A172 (cell line): ENCODE measurements at regions not wholly inside any gene's neighbourhood (a gene's known extent, or its start where the extent isn't known, plus 50 kb on each side); places are given as distances from the start of the nearest gene placed in this dataset.
A peak's percentile ranks its signal among the peaks of the same experiment; 100 is the strongest.

ENCODE experiments used
- DNase-seq: peaks from one replicate; pipeline ENCODE4 v3.0.0-alpha.2; 2015; ENCODE audit warnings: low spot score

DNA sequence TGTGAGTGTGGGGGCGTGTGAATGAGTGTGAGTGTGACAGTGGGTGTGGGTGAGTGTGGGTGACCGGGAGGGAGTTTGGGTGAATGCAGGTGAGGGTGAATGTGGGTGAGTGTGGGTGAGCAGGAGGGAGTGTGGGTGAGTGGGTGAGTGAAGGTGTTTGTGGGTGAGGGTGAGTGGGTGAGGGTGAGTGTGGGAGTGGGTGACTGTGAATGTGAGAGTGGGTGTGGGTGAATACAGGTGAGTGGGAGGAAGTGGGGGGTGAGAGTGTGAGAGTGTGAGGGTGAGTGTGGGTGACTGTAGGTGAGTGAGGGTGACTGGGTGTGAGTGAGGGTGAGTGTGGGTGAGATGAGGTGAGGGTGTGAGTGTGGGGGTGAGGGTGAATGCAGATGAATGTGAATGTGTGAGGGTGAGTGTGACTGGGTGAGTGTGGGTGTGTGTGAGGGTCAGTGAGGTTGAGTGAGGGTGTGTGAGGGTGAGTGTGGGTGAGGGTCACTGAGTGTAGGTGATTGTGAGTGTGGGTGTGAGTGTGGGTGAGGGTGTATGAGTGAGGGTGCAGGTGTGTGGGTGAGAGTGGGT, 1677.3 kb upstream of the TENM3 start:
- DNase-seq, result no peak

DNA sequence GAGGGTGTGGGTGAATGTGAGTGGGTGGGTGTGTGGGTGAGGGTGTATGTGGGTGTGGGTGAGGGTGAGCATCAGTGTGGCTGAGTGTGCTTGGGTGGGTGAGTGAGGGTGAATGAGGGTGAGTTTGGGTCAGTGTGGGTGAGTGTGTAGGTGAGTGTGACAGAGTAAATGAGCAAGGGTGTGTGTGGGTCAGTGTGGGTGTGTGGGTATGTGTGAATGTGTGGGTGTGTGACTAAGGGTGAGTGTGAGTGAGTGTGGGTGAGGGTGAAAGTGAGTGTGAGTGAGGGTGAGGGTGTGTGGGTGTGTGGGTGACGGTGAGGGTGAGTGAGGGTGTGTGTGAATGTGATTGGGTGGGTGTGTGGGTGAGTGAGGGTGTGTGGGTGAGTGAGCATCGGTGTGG, 1676.7 kb upstream of the TENM3 start:
- DNase-seq, result no peak

DNA sequence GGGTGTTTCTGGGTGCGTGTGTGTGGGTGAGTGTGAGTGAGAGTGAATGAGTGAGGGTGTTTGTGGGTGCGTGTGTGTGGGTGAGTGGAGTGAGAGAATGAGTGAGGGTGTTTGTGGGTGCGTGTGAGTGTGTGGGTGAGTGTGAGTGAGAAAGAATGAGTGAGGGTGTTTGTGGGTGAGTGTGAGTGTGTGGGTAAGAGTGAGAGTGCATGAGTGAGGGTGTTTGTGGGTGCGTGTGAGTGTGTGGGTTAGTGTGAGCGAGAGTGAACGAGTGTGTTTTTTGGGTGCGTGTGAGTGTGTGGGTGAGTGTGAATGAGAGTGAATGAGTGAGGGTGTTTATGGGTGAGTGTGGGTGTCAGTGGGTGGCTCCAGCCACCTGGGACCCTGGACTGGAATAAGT, 1676.1 kb upstream of the TENM3 start:
- DNase-seq, result no peak

DNA sequence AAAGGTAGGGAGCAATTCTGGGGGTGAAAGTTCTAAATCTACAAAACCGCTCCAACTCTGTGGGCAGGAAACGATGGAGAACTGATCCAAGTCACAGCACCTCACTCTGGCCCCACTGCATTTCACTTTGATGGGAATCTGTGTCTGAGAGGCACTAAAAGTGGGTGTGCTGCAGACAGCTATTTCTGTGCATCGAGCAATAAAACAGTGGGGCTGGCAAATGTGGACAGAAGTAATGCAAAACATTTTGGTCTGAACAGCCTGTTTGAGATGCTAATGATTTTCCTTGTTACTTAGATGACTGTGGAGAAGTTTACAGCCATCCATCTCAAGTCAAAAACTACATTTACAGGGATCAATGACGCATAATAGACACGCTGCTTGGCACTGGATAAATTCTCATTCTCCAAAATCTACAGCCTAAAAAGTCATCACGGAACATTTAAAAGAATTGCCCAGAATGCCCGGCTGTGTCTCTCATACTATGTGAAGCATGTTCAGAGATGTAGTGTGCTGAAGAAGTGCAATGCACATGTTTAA, 1671.6 kb upstream of the TENM3 start:
- no peak for DNase-seq

DNA sequence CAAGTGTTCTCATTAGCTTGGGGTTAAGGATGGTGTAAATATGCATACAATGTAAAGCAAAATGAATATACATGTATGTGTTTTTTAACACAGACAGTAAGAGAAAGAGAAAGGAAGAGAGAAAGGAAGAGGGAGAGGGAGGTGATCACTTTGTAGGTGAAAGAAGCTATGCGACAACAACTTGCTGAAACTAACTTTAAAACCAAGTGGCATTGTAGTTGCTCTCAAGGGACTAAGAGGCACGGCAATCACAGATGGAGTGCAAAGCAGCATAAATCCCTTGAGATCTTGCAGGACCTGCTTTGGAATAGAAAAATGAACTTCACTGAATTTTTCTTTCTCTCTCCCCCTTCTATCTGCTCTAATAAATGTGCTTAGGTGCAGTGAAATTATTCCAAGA, 1665.0 kb upstream of the TENM3 start:
- DNase-seq, result no peak

DNA sequence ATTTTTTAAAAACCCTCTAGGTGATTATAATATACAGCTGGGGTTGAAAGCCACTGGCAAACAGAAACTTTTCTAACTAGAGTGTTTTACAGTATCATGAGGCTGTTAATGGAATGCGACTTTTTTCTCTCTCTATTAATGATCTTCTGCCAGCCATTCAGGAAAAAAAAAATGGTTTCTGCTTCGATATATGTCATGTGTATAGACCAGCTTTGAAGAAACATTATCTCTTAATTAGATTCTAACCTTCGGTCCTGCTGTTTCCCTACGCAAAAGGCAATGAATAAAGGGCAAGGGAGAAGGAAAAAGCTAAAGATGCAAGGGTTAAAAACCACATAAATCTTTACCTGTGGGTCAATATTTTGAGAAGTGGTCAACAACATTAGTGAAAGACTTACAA, 1662.1 kb upstream of the TENM3 start:
- no peak for DNase-seq

DNA sequence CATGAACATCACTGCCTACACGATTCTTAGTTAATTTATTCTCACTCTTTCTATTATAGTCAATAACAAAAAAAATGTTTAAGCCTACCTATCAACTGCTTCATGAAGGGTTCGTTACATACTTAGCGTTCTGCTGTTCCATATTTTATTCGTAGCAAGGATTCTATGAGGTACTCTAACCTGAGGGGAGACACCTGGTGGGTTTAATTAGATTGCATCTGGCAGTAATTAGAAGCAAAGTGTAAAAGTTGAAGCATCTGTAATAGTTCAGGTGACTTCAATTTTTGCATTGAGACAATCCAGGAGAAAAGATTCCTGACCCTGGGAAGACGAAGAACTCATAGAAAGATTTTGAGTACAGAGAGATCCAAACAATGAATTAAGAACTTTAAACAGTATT, 1655.8 kb upstream of the TENM3 start:
- no peak for DNase-seq

DNA sequence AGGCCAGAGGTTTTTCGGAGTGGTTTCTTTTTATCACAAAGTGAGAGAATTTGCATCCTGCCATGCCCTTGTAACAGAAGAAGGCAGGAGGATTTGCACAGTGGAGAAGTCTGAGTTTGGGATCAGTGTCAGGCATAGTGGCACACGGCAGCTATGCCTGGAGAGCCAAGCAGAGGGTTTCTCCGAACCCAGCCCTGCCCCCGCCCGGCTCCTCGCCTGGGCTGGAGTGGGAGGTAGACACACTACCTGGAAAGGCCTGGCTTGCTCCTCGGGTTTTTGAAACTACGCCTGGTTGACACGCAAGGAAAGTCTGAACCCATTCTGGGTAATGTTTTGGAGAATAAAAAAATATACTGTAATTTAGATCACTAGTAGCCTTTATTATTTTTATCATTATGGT, 1653.6 kb upstream of the TENM3 start:
- DNase-seq, result no peak

DNA sequence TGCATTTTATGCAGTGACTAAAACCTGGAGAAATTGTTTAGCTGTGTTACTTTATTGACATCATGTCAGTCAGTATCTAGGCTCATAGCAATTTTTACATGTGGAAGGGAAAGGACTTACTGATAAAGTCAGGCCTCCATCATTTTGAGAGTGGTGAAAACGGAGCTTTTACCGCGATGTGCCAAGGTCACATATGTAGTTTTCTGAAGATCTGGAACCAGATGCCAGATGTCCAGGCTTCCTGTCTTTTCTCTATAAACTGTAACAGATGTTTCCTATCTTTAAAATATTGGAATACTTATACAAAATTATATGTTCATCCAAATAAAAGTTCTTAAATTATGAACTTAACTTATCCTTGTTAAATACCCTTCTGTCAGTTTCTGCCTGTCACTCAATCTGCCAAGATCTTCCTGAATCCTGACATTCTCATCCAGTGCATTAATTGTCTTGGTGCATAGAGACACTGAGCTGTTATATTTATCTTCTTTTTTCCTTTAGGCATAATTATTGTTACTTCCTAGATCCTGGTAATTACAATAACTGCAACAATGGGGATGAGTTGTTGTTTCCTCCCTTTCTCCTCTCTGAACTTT, 1646.2 kb upstream of the TENM3 start:
- no peak for DNase-seq

DNA sequence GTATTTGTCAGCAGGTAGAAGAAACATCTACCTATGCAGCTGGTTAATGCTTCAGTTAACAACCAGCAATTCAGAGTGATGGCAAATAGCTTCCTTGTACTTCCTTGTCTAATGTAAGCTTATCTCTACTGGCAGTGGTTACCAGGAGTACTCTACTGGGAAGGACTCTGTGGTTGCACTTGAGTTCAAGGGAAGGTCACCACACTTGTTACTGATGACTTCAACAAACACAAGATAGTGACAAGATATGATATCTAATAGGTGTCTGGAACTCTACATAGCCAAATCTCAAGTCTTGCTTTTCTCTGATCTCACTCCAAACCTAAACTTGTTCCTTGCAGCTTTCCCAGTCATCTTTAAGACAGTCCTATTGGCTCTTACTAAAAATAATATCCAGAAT, 1644.9 kb upstream of the TENM3 start:
- DNase-seq, result peak; percentile 11

DNA sequence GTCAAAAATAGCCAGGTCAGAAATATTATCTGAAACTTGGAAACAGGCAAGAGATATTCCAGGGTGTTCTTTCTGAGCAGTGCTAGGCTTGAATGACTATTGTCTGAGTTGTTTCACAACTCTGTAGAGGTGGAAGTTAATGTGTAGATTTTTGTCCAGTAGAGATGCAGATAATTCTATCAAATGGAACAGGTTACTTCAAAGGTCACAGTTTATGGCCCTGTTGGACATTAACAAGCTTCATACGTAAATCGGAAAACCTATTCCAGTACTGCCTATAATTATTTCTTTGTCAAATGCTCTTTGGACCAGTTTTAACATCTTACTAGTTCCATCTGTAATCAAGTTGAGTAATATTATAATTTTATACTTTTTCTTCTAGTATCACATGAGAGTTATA, 1639.4 kb upstream of the TENM3 start:
- no peak for DNase-seq

DNA sequence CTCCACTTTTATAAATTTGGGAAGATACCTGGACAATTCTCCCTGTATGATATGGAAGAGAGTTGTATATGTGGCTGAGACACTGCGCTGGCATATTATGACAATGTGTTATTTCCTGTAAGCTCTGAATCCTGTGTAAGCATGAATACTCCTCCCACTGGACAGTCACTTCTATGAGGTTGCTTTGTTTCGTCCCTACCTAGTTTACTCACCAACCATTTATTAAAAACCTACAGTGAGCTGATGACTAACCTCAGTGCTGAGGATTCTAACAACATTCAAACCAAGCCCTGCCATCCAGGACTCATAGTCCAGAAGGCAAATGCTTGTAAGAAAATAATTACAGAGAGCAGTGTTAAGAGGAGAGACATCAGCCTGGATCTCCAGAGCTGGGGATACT, 1632.9 kb upstream of the TENM3 start:
- DNase-seq, result peak; percentile 77

DNA sequence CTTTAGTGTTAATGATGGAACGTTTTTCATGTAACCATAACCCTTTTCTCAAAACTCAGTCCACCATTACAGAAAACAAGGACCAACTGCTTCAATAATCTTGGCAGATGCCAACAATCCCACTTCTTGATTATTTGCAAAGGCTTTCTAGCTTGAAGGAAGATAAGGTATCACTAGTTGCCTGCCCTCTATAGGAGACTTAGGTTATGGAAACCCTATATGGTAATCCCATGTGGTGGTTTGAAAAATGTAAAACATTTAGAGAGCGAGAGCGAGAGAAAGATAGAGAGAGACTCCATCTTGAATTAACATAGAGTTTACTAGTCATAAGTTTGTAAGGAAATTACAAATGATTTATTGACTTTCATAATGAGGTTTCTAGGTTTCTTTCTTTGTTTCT, 1627.5 kb upstream of the TENM3 start:
- peak; percentile 6 for DNase-seq

DNA sequence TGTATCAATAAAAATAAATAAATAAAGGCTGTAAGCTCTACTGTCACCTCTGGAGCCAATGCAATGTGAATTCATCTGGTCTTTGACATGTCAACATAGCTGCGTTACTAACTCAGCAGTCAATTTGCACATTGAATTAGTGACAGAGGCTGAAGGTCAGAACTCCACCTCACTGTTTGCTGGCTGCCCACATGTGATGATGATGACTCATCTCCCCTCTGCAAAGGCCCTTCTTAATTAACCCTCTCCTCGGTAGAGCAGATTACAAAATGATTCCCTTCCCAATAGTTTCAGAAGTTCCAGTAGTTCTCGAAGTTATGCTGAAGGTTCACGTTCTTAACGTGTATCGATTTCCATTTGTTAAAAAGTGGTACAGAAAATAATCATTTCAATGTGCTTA, 1626.0 kb upstream of the TENM3 start:
- peak; percentile 63 for DNase-seq

DNA sequence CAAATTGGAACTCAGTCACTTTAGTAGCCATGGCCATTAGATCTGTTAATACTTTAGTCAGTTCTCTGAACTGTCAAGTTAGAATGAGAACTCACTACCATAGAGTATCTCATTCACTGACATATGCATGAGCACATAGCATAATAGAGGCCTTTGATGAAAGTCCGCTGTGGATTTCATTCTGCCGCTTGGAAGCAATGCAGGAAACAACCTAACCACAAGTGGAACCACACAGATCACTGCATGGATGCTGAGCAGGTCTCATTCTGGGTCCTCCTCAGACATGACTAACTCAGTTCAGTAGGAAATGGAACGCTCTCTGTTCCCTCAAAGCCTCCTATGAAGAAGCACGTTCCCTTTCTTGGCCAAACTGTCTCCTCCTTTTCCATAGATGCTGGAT, 1624.8 kb upstream of the TENM3 start:
- DNase-seq, result peak; percentile 55

DNA sequence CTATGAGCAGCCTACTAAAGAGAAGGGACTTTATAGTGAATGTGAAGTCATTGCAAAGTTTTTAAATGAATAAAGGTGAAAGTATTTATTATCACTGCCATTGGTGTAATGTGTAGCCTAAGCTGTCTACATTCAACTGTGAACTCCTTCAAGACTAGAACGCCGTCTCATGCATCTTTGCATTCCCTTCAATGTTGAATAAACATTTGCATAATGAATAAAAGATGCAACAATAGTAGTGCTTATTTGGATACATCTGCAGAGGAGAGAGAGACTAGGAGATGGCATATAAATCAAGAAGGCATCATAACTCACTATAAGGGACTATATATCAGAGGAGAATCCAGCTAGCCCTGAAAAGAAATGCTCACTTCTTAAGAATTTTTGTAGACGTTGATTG, 1623.8 kb upstream of the TENM3 start:
- no peak for DNase-seq

DNA sequence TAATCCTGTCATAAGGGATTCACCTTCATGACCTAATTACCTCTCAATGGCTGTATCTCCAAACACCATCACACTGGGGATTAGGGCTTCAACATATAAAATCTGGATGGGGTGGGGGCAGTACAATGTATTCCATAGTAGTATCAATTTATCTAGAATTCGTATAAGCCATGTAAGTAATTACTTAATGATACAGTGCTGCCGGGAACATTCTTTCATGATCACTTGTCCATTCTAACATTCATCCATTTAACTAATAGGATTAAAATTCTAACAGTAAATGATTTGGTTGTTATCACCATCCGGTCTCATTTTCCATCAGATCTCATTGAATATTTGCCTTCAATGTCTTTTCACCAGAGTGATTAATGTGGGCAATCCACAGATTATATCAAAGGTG, 1620.9 kb upstream of the TENM3 start:
- DNase-seq, result no peak

DNA sequence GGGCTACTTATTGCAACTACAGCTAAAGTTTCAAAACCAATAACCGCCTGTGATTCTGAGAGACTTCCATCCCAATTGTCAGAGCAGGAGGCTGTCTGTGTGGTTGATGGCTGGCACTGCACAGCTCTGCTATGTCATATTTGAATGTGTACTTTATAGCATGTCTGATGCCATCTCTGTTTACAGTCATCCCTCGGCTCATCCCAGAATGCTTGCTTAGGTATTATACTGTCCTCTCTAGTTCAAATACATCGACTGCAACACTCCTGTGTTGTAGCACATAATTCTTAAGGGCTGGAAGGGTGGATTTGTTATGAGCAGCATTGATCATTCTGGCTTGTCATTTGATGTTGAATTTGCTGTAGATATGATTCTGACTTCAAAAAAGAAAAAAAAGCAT, 1617.5 kb upstream of the TENM3 start:
- no peak for DNase-seq

DNA sequence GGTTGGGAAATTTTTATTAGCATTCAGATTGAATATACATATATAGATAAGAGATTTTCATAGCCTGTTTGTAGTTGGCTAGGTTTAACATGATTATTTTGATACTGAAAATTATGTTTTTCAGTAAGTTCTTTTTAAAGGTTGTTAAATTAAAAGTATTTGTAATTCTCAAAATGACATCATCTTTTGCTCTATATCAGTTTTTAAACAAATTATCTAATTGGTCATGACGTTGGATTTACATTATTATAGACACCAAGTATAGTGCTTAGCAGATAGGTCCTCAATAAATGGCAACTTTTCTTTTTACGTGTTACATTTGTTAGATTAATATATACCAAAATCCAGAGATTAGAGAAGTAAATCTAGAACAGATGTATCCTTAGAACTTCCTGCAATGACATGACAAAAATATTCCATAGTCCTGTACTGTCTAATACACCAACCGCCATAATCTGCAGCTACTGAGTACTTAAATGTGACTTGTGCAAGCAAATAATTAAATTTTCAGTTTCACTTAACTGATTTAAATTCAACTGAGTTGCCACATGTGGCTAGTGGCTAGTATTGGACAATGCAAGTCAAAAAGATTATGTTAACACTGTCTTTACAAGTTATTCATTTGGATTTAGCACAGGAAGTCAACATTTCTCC, 1613.1 kb upstream of the TENM3 start:
- no peak for DNase-seq

DNA sequence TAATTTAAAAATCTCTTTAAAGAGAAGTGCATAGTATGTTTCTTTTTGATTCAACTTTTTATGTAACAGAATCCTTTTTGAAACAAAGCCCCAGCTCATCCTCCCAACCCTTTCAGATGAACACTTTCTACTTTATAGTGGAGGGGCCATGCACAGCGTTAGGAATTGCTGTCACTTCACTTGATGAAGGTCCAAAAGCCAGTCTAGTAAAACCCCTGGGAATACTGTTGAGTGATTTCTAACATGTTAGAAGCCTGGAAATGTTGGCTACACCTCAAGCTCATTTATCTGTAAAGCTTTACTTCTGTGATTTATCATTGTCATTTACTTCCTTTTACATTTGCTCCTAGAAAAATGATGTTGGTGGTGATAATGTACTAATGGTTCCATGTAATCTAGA, 1608.9 kb upstream of the TENM3 start:
- no peak for DNase-seq

DNA sequence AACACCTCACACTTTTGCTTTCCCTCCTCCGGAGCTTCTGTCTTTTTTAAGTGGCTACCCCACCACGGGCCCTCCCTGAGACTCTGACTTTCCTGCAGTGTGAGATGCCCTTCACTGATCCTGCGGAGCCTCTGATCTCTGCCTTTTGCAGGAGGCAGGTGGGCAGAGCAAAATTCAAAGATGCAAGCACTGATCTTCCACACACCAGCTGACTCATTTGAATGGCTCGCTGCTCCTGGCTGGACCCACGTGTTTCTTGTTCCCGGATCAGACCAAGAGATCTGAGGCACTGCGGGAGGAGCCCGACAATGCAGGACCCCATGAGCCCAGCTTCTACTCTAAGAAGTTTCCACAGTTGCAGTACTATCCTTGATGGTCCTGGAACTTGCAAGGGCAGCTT, 1607.9 kb upstream of the TENM3 start:
- DNase-seq, result peak; percentile 52

DNA sequence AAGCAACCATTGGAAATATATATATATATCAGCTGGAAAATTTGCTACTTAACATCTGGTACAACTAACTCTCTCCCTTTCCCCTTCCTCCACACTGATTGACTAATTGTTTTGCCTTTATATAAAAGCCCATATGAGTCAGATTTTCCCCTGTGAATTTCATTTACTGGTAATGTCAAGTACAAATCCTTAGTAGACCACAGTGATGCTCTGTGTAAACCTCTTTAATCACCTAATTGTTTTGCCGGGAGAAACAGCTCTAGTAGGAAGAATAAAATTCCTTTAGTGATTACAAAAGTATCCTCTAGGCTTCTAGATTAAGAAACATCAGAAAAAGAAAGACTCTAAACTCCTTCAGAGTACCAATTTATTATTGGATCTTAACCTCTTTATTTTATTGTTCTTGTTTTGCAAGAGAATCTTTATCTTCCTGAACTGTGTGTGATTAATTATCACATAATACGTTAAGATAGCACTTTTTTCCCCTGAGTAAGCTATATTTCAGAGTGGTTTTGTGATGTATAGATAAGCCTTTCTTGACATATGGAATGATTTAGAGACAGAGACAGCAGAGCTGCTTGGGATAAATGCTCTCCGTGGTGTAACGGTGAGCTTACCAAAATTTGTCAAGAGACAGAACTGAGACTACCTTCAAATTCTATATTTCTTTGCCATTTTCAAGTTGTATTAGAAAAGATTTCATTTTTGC, 1606.4 kb upstream of the TENM3 start:
- peak; percentile 77 for DNase-seq

DNA sequence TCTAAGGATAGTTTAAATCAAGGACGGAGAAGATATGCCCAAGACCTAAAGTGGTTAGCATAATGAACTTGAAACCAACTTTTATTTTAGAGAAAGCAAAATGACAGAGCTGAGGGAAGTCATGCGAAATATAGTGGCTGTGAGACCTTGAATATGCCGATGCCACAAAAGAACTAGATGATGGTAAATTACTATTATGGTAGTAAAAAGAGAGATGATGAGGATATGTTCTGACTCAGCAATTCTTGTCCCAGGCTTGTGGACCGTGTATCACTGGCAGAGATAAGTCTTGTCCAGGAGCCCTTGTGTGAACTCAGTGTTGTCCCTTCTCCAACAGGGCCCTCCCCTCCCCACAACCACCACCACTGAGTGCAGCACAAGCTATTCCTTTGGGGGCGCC, 1605.6 kb upstream of the TENM3 start:
- DNase-seq, result peak; percentile 10
